HCT116 (cell line): ENCODE measurements at regions not wholly inside any gene's neighbourhood (a gene's known extent, or its start where the extent isn't known, plus 50 kb on each side); places are given as distances from the start of the nearest gene placed in this dataset.

ENCODE experiments used
- ATAC-seq: fragments of 200-7000 bp; cut with Tn5 transposase; 2 replicates; pipeline ENCODE4 v1.9.1; 2020; ENCODE audit warnings: mild to moderate bottlenecking, moderate library complexity
- BruUV-seq: library from RNA; stranded (reverse); fragments of 400-500 nt; replicated peaks from 2 replicates; lab custom pipeline; 2021; lab: Mats Ljungman, UMichigan
- CTCF ChIA-PET: fragments of 300-600 bp; sonication (Branson Sonifier 250); formaldehyde crosslinking; loops from one replicate; lab custom pipeline; 2021; ENCODE audit warnings: antibody characterized with exemption; lab: Charles Lee
- POLR2A ChIA-PET: fragments of 300-600, 350-600 bp; sonication (Branson Sonifier 250); formaldehyde crosslinking; loops from one replicate; lab custom pipeline; 2021; ENCODE audit warnings: antibody characterized with exemption; lab: Charles Lee
- RAD21 ChIA-PET, 2 experiments: fragments of 300-600 bp; sonication (Branson Sonifier 250); formaldehyde crosslinking; loops; one replicate each; lab custom pipeline; 2023; ENCODE audit warnings: low total read pairs in 2 of 2; ENCODE audit not compliant: uncharacterized antibody in 2 of 2, unreplicated experiment in 2 of 2, low non-redundant PET in 1 of 2; lab: Charles Lee
- DNase-seq: peaks from one replicate; pipeline ENCODE4 v3.0.0-alpha.2; 2010; ENCODE audit warnings: low read depth, low spot score
- H2AFZ ChIP-seq: fragments of 200-600 bp; shearing (Covaris generic), sonication (generic); 2 replicates; pipeline ENCODE4 v1.6.1; 2017; ENCODE audit warnings: low read depth, mixed run types, mixed read lengths, antibody characterized with exemption, low read length; ENCODE audit not compliant: poor library complexity, severe bottlenecking
- H3K27ac ChIP-seq: 2 replicates; pipeline ENCODE4 v1.5.1; 2012; ENCODE audit warnings: low read depth, low read length
- H3K27me3 ChIP-seq: fragments of 200-600 bp; sonication (generic); 2 replicates; pipeline ENCODE4 v1.6.1; 2016; ENCODE audit warnings: mixed run types, low read length, mixed read lengths; ENCODE audit not compliant: insufficient read depth
- H3K36me3 ChIP-seq, 2 experiments: fragments of 200-500 bp in 1 of 2; fragments of 200-600 bp in 1 of 2; sonication (Bioruptor generic) in 1 of 2; sonication (generic) in 1 of 2; 2 replicates each; pipeline versions ENCODE4 v1.5.1 to v1.6.1; 2014 to 2016; ENCODE audit warnings: low read length in 2 of 2, inconsistent platforms in 1 of 2, mixed read lengths in 1 of 2, mixed run types in 1 of 2; ENCODE audit not compliant: insufficient read depth in 2 of 2, control insufficient read depth in 1 of 2
- H3K4me1 ChIP-seq, 2 experiments: fragments of 200-600 bp in 1 of 2; sonication (generic) in 1 of 2; 2 replicates each; pipeline versions ENCODE4 v1.5.1 to v1.6.1; 2012 to 2017; ENCODE audit warnings: low read length in 2 of 2, inconsistent platforms in 1 of 2, mild to moderate bottlenecking in 1 of 2, mixed read lengths in 1 of 2, mixed run types in 1 of 2, moderate library complexity in 1 of 2; ENCODE audit not compliant: insufficient read depth in 2 of 2, control insufficient read depth in 1 of 2
- H3K4me2 ChIP-seq: fragments of 200-600 bp; sonication (generic); 2 replicates; pipeline ENCODE4 v1.6.1; 2017; ENCODE audit warnings: mixed run types, low read length, mixed read lengths
- H3K4me3 ChIP-seq, 2 experiments: fragments of 200-600 bp in 1 of 2; sonication (generic) in 1 of 2; replicated peaks in 1 of 2; 2 replicates each; pipeline ENCODE4 v1.5.1; 2011 to 2016; ENCODE audit warnings: low read length in 2 of 2, control low read depth in 1 of 2, low read depth in 1 of 2, mild to moderate bottlenecking in 1 of 2, mixed read lengths in 1 of 2, mixed run types in 1 of 2
- H3K79me2 ChIP-seq: fragments of 200-600 bp; sonication (generic); 2 replicates; pipeline ENCODE4 v1.6.1; 2017; ENCODE audit warnings: mild to moderate bottlenecking, mixed run types, low read length, moderate library complexity, mixed read lengths; ENCODE audit not compliant: insufficient read depth
- H3K9ac ChIP-seq: fragments of 200-600 bp; sonication (generic); 2 replicates; pipeline ENCODE4 v1.6.1; 2016; ENCODE audit warnings: low read length, mixed read lengths
- H3K9me2 ChIP-seq: fragments of 200-600 bp; sonication (generic), shearing (Covaris generic); 2 replicates; pipeline ENCODE4 v1.6.1; 2017; ENCODE audit warnings: mixed run types, mild to moderate bottlenecking, moderate library complexity; ENCODE audit not compliant: insufficient read depth
- H3K9me3 ChIP-seq, 2 experiments: fragments of 200-500 bp in 1 of 2; fragments of 200-600 bp in 1 of 2; sonication (Bioruptor generic) in 1 of 2; sonication (generic) in 1 of 2; 2 replicates each; pipeline ENCODE4 v1.6.1; 2014 to 2017; ENCODE audit warnings: low read length in 2 of 2, mixed read lengths in 2 of 2, inconsistent platforms in 1 of 2, low read depth in 1 of 2, mild to moderate bottlenecking in 1 of 2, mixed run types in 1 of 2, moderate library complexity in 1 of 2; ENCODE audit not compliant: control insufficient read depth in 1 of 2, insufficient read depth in 1 of 2
- H4K20me1 ChIP-seq: fragments of 200-600 bp; sonication (generic), shearing (Covaris generic); 2 replicates; pipeline ENCODE4 v1.6.1; 2017; ENCODE audit warnings: mixed run types, mild to moderate bottlenecking, moderate library complexity; ENCODE audit not compliant: insufficient read depth
- CBX3 ChIP-seq: IDR thresholded peaks from 2 replicates; pipeline ENCODE4 v1.6.1; 2012; ENCODE audit warnings: low read depth
- CEBPB ChIP-seq: IDR thresholded peaks from 2 replicates; pipeline ENCODE4 v1.6.1; 2012; ENCODE audit warnings: low read depth
- EZH2 ChIP-seq: fragments of 200-600 bp; sonication (generic); IDR thresholded peaks from 2 replicates; pipeline ENCODE4 v1.6.1; 2017; ENCODE audit warnings: antibody characterized with exemption, mixed run types
- EZH2phosphoT487 ChIP-seq: fragments of 200-600 bp; IDR thresholded peaks from 2 replicates; pipeline ENCODE4 v1.6.1; 2018; ENCODE audit warnings: antibody characterized with exemption, borderline replicate concordance
- FOSL1 ChIP-seq: IDR thresholded peaks from 2 replicates; pipeline ENCODE4 v1.6.1; 2012; ENCODE audit warnings: low read depth
- JUND ChIP-seq: IDR thresholded peaks from 2 replicates; pipeline ENCODE4 v1.6.1; 2012
- POLR2A ChIP-seq: IDR thresholded peaks from 2 replicates; pipeline ENCODE4 v1.7.0; 2011; ENCODE audit warnings: borderline replicate concordance; ENCODE audit not compliant: insufficient read depth, insufficient read length; ENCODE audit errors: extremely low read depth
- SIN3A ChIP-seq: IDR thresholded peaks from 2 replicates; pipeline ENCODE4 v1.6.1; 2012; ENCODE audit warnings: low read depth
- SP1 ChIP-seq: IDR thresholded peaks from 2 replicates; pipeline ENCODE4 v1.6.1; 2012; ENCODE audit warnings: low read depth
- SRF ChIP-seq: IDR thresholded peaks from 2 replicates; pipeline ENCODE4 v1.6.1; 2012; ENCODE audit warnings: low read depth
- TCF7L2 ChIP-seq: IDR thresholded peaks from 2 replicates; pipeline ENCODE4 v1.7.0; 2011; ENCODE audit warnings: borderline replicate concordance, inconsistent platforms; ENCODE audit not compliant: insufficient read depth, insufficient read length; ENCODE audit errors: extremely low read depth
- intact Hi-C: fragments of 100-400 bp; cut with micrococcal nuclease; formaldehyde crosslinking; loops from 2 replicates; pipeline ENCODE4 v1.10.0; 2022
- TF ChIP-seq, protein P1 (sequence below): IDR thresholded peaks from 2 replicates; pipeline ENCODE4 v1.6.1; 2012
- TF ChIP-seq, protein P2 (sequence below): IDR thresholded peaks from 2 replicates; pipeline ENCODE4 v1.6.1; 2012; ENCODE audit warnings: low read depth

DNA sequence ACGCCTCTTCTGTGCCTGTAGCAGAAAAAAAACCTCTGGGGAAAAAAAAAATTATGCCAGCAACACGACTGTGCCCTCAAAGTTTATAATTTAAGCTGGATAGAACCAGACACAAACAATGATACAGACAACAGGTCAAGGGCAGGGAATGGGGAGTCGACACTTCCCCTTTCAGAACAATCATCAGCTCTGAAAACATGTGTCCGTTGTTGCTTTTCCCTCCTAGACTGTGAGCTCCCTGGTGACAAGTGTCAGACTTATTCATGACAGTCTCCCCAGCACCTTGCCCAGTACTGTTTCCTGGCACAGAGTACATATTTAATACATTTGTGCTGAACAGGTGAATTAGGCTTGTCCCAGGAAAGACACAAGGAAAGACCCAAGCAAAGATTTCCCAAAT, 178.3 kb downstream of the SOX9 start:
- H3K9me2 ChIP-seq = no peaks in the 10 kb centered on the region
- no peak for ATAC-seq
- TF ChIP-seq CEBPB = no peak
- no peaks in the 10 kb centered on the region for H4K20me1 ChIP-seq
- no peak overlapping the region for H3K4me2 ChIP-seq
- H3K9ac ChIP-seq = no peak overlapping the region
- intact Hi-C loops = no loop called here
- ChIA-PET RAD21 (no interaction called here), CTCF (no interaction called here), POLR2A (no interaction called here)
- H3K27me3 ChIP-seq = no peaks in the 10 kb centered on the region
- no peaks in the 10 kb centered on the region for H3K9me3 ChIP-seq
- no peak overlapping the region for H3K27ac ChIP-seq
- no peak for DNase-seq
- no peaks in the 10 kb centered on the region for H3K79me2 ChIP-seq
- no peak overlapping the region for H2AFZ ChIP-seq
- H3K4me1 ChIP-seq = peaks cover 12 to 18% of the 10 kb centered on the region in 2 experiments
- H3K4me3 ChIP-seq = no peak overlapping the region
- no TSS peak for BruUV-seq
- no peaks in the 10 kb centered on the region for H3K36me3 ChIP-seq

DNA sequence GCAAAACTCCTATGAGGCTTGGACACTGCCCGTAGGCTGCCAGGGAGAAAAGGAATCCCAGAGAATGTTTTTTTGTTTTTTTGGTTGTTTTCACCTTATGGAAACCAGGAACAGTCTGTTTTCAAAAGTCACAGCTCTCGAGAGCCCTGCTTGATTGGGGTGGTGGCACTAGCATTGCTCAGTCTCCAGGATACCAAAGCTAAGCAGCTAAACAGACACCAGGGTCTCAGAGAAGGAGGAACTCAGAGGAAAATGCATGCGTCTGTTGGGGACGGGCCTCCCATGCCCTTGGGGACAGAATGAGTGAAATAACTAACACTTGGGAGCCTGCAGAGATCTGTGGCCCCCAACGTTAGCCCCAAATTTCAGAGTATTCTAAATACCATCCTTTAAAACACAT, 178.8 kb downstream of the SOX9 start:
- intact Hi-C loops = no loop called here
- ChIA-PET RAD21 (no interaction called here), CTCF (no interaction called here), POLR2A (no interaction called here)
- ATAC-seq (no peak), DNase-seq (no peak)
- no peaks in the 10 kb centered on the region for H3K27me3 ChIP-seq
- H3K9me3 ChIP-seq = no peaks in the 10 kb centered on the region
- no peak overlapping the region for H2AFZ ChIP-seq
- H3K4me3 ChIP-seq = no peak overlapping the region
- H3K9me2 ChIP-seq = no peaks in the 10 kb centered on the region
- BruUV-seq = no TSS peak
- no peaks in the 10 kb centered on the region for H4K20me1 ChIP-seq
- H3K27ac ChIP-seq = no peak overlapping the region
- TF ChIP-seq, protein P1, sequence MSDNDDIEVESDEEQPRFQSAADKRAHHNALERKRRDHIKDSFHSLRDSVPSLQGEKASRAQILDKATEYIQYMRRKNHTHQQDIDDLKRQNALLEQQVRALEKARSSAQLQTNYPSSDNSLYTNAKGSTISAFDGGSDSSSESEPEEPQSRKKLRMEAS = no peak
- H3K4me2 ChIP-seq = no peak overlapping the region
- H3K79me2 ChIP-seq = no peaks in the 10 kb centered on the region
- no peaks in the 10 kb centered on the region for H3K36me3 ChIP-seq
- no peak overlapping the region for H3K9ac ChIP-seq
- H3K4me1 ChIP-seq = peaks cover 12 to 18% of the 10 kb centered on the region in 2 experiments

DNA sequence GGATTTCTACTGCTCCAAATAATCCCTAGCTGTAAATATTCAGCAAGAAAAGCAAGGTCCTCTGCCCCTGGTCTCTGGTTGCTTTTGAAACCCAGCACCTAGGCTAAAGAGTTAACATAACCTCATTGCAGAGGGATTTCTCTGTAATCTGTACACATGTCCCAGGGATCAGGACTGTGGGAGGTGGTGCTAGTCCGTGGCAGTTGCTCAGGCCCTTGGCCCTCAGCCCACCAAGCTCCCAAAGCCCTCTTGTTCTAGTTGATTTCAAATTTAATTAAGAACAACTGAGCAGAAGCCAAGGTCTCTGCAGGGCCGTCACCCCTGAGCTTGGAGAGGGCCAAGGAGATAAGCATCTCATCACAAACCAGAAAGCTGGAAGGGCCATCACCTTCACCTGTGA, 181.1 kb downstream of the SOX9 start:
- no TSS peak for BruUV-seq
- no peak for TF ChIP-seq SIN3A
- no peak for TF ChIP-seq SP1
- no peak for TF ChIP-seq EZH2
- TF ChIP-seq JUND = no peak
- TF ChIP-seq, protein P2, sequence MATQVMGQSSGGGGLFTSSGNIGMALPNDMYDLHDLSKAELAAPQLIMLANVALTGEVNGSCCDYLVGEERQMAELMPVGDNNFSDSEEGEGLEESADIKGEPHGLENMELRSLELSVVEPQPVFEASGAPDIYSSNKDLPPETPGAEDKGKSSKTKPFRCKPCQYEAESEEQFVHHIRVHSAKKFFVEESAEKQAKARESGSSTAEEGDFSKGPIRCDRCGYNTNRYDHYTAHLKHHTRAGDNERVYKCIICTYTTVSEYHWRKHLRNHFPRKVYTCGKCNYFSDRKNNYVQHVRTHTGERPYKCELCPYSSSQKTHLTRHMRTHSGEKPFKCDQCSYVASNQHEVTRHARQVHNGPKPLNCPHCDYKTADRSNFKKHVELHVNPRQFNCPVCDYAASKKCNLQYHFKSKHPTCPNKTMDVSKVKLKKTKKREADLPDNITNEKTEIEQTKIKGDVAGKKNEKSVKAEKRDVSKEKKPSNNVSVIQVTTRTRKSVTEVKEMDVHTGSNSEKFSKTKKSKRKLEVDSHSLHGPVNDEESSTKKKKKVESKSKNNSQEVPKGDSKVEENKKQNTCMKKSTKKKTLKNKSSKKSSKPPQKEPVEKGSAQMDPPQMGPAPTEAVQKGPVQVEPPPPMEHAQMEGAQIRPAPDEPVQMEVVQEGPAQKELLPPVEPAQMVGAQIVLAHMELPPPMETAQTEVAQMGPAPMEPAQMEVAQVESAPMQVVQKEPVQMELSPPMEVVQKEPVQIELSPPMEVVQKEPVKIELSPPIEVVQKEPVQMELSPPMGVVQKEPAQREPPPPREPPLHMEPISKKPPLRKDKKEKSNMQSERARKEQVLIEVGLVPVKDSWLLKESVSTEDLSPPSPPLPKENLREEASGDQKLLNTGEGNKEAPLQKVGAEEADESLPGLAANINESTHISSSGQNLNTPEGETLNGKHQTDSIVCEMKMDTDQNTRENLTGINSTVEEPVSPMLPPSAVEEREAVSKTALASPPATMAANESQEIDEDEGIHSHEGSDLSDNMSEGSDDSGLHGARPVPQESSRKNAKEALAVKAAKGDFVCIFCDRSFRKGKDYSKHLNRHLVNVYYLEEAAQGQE = no peak
- no peak for TF ChIP-seq TCF7L2
- TF ChIP-seq POLR2A = no peak
- no peak for TF ChIP-seq FOSL1
- no peak for TF ChIP-seq CBX3
- no peak for TF ChIP-seq SRF
- no peak for TF ChIP-seq EZH2phosphoT487

More for the DNA sequence above, 181.1 kb downstream of the SOX9 start:
- Histone ChIP-seq H3K9me2 (no peaks in the 10 kb centered on the region), H3K4me2 (no peak overlapping the region), H3K9ac (no peak overlapping the region), H3K4me3 (no peak overlapping the region), H3K4me1 (peaks cover 12 to 13% of the 10 kb centered on the region in 2 experiments), H3K36me3 (no peaks in the 10 kb centered on the region), H4K20me1 (no peaks in the 10 kb centered on the region), H3K79me2 (no peaks in the 10 kb centered on the region), H3K27me3 (no peaks in the 10 kb centered on the region), H2AFZ (no peak overlapping the region), H3K9me3 (no peaks in the 10 kb centered on the region), H3K27ac (no peak overlapping the region)
- intact Hi-C loops = no loop called here
- ATAC-seq = no peak
- ChIA-PET POLR2A (no interaction called here), RAD21 (no interaction called here), CTCF (no interaction called here)
- no peak for DNase-seq
